ENCODE measurements at regions not wholly inside any gene's neighbourhood (a gene's known extent, or its start where the extent isn't known, plus 50 kb on each side); places are given as distances from the start of the nearest gene placed in this dataset.
A peak's percentile ranks its signal among the peaks of the same experiment; 100 is the strongest.

DNA sequence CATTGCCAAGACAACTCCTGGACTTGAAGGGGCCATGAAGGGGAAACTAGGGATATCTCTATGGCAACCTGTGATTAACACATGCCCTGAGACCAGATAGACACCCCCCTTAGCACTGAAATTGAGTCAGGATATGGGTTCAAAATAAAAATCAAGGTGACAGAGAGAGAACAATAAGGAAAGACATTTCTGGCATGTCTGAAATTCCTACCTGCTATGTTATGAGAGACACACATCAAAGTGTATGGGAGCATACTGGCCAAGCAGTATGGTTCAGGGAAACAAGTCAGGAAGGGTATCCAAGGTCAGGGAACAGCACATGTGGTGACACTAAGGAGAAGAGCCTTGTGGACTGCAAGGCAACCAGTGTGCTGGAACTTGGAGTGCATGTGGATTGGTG, 388.7 kb downstream of the SHQ1 start:
- no peak for DNase-seq (ENCODE audit: low read depth)

DNA sequence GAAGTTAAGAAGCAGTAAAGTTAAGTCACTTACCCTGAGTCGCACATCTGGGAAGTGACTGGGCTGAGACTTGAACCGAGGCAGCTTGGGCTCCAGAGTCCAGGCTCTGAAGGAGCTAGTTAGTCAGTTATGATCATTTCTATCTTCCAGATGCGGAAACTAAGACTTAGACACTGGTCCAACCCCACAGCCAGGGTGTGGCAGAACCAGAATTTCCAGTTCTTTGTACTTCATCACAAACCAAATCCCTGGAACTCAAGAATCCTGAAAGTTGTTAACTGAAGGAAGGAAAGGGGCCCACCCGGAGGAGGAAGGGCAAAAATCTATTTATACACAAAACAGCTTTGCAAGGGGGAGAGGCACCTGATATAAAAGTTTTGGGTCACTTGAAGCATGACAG, 389.9 kb downstream of the SHQ1 start:
- DNase-seq (ENCODE audit: low read depth), result no peak

- no peak for DNase-seq (ENCODE audit: low read depth)
Observed at GRCh38 chr3:72454441-72454840, 393.8 kb downstream of the SHQ1 start.

DNA sequence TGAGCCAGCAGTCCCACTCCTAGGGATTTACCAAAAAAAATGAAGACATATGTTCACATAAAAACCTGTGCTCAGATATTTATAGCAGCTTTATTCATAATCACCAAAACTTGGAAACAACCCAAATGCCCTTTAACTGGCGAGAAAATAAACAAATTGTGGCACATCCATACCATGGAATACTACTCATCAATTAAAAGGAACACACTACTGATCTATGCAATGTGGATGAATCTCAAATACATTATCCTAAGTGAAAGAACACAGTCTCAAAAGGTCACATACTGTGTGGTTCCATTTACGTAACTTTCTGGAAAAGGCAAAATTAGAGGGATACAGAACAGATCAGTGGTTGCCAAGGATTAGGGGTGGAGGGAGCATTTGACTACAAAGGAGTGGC, 394.5 kb downstream of the SHQ1 start:
- DNase-seq (ENCODE audit: low read depth), result no peak

- no peak for DNase-seq (ENCODE audit: low read depth)
Observed at GRCh38 chr3:72452745-72453144, 395.5 kb downstream of the SHQ1 start.

DNA sequence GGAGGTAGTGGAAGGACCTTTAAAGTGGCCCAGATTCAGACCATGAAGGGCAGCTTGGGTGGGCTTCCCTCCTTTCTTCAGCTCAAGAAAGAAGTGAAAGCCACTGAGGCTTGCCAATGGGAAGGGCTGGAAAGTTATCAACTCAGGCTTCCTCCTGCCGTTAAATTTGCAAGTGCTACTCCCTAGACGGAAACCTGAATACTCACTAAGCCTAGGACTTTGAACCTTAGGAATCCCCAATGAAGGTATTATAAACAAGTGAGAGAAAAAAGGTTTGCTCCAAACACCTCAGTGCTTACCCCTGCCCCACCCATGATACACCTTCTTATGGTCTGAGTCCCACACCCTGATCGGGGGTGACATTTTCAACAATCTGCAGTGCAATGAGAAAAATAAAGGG, 396.4 kb downstream of the SHQ1 start:
- no peak for DNase-seq (ENCODE audit: low read depth)

GRCh38 chr3:72449551-72449950, 398.7 kb downstream of the SHQ1 start:
- DNase-seq (ENCODE audit: low read depth), result peak; percentile 29

DNA sequence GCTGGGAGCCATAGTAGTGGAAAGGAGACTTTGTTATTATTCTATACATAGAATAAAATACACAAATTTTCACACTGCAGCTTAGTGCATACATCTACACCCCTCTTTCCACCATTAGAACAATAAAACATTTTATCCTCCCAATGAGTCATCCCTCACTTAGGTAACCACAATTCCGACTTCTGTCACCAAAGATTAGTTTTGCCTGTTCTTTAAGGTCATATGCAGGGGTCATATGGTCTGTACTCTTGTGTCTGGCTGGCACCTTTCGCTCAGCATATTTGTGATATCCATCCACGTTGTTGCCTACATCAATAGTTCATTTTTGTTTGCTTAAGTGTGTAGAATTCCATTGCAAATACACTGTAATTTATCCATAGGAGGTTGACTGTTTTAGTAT, 399.4 kb downstream of the SHQ1 start:
- DNase-seq (ENCODE audit: low read depth), result no peak

DNA sequence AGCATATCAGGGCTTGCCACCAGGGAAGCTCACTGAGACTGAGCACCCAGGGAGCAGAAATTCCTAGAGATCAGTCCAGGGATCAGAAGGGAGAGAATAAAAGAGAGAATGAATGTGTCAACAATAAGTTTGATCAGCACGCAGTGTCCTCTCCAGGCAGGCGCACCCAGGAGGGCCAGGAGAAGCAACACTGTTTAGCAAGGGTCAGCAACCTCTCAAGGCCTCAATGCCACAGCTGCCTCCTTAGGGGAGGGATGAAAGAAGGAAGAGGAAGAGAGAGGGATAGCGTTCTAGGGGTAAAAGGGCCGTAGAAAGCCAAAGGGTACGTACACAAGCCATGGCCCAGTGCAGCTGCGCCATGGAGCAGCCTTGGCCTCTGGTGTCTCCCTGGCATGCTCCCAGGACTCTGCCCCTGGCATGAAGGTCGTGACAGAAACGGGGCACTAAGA, 399.8 kb downstream of the SHQ1 start:
- DNase-seq (ENCODE audit: low read depth), result no peak

- peak; percentile 86 for DNase-seq (ENCODE audit: low read depth)
Observed at GRCh38 chr3:72447059-72447946, 400.9 kb downstream of the SHQ1 start.

DNA sequence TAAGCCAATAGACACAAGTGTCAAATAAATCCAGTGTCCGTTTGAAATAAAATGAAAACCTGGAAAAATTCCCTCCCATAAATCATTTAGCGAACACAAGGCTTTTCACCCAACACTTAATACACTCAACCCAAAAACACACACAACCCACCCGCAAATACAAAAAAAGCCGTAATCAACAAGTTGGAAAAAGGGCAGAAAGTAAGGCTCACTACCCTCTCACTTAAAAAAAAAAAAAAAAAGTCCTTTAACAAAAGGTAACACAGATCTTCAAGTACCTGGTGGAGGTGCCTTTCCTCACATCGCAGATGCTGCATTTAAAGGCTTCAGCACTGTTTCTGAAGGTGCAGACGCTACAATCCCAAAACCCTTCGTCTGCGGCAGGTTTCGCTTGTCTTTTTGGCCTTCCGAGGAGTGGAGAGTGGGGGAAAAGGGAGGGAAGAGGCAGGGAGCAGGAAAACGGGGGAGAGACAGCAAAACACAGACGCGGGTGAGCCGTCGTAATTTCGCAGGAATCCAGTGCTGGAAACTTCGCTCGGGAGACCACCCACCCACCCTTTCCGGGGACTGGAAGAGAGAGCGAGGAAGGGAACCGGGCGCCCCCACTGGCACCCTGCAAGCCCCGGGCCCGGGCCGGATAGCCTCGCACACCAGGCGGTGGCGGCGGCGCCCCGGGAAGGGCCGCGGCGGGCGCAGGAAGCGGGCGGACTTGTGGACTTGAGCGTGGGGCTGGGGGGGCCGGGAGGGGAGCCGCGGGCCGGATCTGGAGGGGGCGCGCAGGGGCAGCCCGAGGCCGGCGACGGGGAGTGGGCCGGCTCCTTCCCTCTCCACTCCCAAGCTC, 401.8 kb downstream of the SHQ1 start, which contains the start of gene RYBP:
RYBP (minus strand) TSS at position 404 of the 841 bp plus-strand sequence.
- peak; percentile 30 for DNase-seq (ENCODE audit: low read depth)

GRCh38 chr3:72445827-72446217, 402.4 kb downstream of the SHQ1 start:
- no peak for DNase-seq (ENCODE audit: low read depth)

- DNase-seq (ENCODE audit: low read depth), result peak; percentile 76
Observed at GRCh38 chr3:72444656-72445223, 403.5 kb downstream of the SHQ1 start.

GRCh38 chr3:72442759-72443158, 405.5 kb downstream of the SHQ1 start:
- no peak for DNase-seq (ENCODE audit: low read depth)

GRCh38 chr3:72441284-72441994, 406.8 kb downstream of the SHQ1 start:
- peak; percentile 42 for DNase-seq (ENCODE audit: low read depth)

- no peak for DNase-seq (ENCODE audit: low read depth)
Observed at GRCh38 chr3:72440491-72440890, 407.8 kb downstream of the SHQ1 start.

DNA sequence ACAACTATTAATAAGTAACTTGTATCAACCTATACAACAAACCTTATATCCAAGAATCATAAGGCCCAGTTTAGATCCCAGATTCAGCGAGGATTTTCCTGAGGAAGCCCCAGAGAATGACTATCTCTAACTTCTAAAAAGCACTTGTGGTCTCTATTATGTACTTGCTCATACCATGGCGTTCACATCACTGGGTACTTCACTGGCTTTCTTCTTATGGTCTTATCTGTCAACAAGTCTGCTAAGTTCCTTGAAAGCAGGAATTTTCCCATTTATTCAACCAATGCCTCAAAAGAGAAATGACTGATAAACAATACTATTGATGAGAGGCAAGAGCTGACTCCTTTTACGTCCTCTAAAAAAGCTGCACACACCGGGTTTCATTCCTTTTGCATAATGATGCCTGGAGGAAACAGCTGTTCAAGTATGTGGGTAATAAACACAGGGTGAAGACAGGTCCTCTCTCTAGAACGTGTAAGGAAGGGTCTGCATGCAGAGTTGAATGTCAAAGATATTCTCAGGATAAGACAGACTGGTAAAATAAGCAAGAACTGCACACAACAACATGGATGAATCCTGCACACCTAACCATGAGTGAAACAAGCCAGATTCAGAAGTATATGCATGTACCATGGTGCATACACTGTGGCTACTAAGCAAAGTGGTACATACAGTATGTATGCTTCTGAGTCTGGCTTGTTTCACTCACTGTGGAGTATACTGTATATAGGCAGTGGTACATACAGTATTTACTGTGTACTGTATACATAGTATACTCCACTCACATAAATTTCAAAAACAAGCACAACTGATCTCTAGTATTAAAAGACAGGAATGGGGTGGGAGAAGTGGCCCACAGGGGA, 408.7 kb downstream of the SHQ1 start:
- DNase-seq (ENCODE audit: low read depth), result no peak

- no peak for DNase-seq (ENCODE audit: low read depth)
Observed at GRCh38 chr3:72437661-72438406, 410.4 kb downstream of the SHQ1 start.

- no peak for DNase-seq (ENCODE audit: low read depth)
Observed at GRCh38 chr3:72436863-72437592, 411.2 kb downstream of the SHQ1 start.

GRCh38 chr3:72434296-72434695, 413.9 kb downstream of the SHQ1 start:
- DNase-seq (ENCODE audit: low read depth), result no peak
